ENCODE measurements at regions not wholly inside any gene's neighbourhood (a gene's known extent, or its start where the extent isn't known, plus 50 kb on each side); places are given as distances from the start of the nearest gene placed in this dataset.
A peak's percentile ranks its signal among the peaks of the same experiment; 100 is the strongest.

- Mint-ChIP-seq H3K27me3 (ENCODE audit: low read depth) (peaks cover 4% of the 10 kb centered on the region), H3K4me3 (no peak overlapping the region), H3K36me3 (ENCODE audit: low read depth) (no peaks in the 10 kb centered on the region), H3K27ac (ENCODE audit: unreplicated experiment) (no peak overlapping the region), H3K4me1 (no peaks in the 10 kb centered on the region), H3K9me3 (no peaks in the 10 kb centered on the region)
- TF ChIP-seq CTCF (conservative IDR thresholded peaks at IDR 0.05): no peak
- DNase-seq (ENCODE audit: low read depth, low spot score): no peak
Measured at GRCh38 chr10:130421909-130422308, 285.7 kb downstream of the GLRX3 start.

- no peaks in the 10 kb centered on the region for H3K36me3 Mint-ChIP-seq (ENCODE audit: low read depth)
- H3K4me1 Mint-ChIP-seq: no peaks in the 10 kb centered on the region
- no peaks in the 10 kb centered on the region for H3K27me3 Mint-ChIP-seq (ENCODE audit: low read depth)
- no peaks in the 10 kb centered on the region for H3K9me3 Mint-ChIP-seq
- no peak for TF ChIP-seq CTCF (conservative IDR thresholded peaks at IDR 0.05)
- no peak for DNase-seq (ENCODE audit: low read depth, low spot score)
- H3K4me3 Mint-ChIP-seq: no peak overlapping the region
- H3K27ac Mint-ChIP-seq (ENCODE audit: unreplicated experiment): no peak overlapping the region
Measured at GRCh38 chr10:130422366-130423324, 286.5 kb downstream of the GLRX3 start.

- no peak overlapping the region for H3K4me3 Mint-ChIP-seq
- H3K27ac Mint-ChIP-seq (ENCODE audit: unreplicated experiment): no peak overlapping the region
- DNase-seq (ENCODE audit: low read depth, low spot score): no peak
- H3K4me1 Mint-ChIP-seq: no peaks in the 10 kb centered on the region
- TF ChIP-seq CTCF (conservative IDR thresholded peaks at IDR 0.05): no peak
- no peaks in the 10 kb centered on the region for H3K27me3 Mint-ChIP-seq (ENCODE audit: low read depth)
- no peaks in the 10 kb centered on the region for H3K36me3 Mint-ChIP-seq (ENCODE audit: low read depth)
- H3K9me3 Mint-ChIP-seq: no peaks in the 10 kb centered on the region
Measured at GRCh38 chr10:130423455-130424305, 287.5 kb downstream of the GLRX3 start.

- H3K36me3 Mint-ChIP-seq (ENCODE audit: low read depth): no peaks in the 10 kb centered on the region
- no peak for DNase-seq (ENCODE audit: low read depth, low spot score)
- peak overlapping the region; percentile 78 for H3K27ac Mint-ChIP-seq (ENCODE audit: unreplicated experiment)
- no peaks in the 10 kb centered on the region for H3K27me3 Mint-ChIP-seq (ENCODE audit: low read depth)
- H3K9me3 Mint-ChIP-seq: no peaks in the 10 kb centered on the region
- H3K4me1 Mint-ChIP-seq: no peaks in the 10 kb centered on the region
- no peak for TF ChIP-seq CTCF (conservative IDR thresholded peaks at IDR 0.05)
- no peak overlapping the region for H3K4me3 Mint-ChIP-seq
Measured at GRCh38 chr10:130424418-130424817, 288.2 kb downstream of the GLRX3 start.

GRCh38 chr10:130425169-130425568 is 289.0 kb downstream of the GLRX3 start:
- Mint-ChIP-seq H3K36me3 (ENCODE audit: low read depth) (no peaks in the 10 kb centered on the region), H3K4me1 (no peaks in the 10 kb centered on the region), H3K27ac (ENCODE audit: unreplicated experiment) (no peak overlapping the region), H3K9me3 (no peaks in the 10 kb centered on the region), H3K4me3 (no peak overlapping the region), H3K27me3 (ENCODE audit: low read depth) (no peaks in the 10 kb centered on the region)
- no peak for DNase-seq (ENCODE audit: low read depth, low spot score)
- no peak for TF ChIP-seq CTCF (conservative IDR thresholded peaks at IDR 0.05)

Measured in neural crest cell (in vitro differentiated cells).